ENCODE measurements at regions not wholly inside any gene's neighbourhood (a gene's known extent, or its start where the extent isn't known, plus 50 kb on each side); places are given as distances from the start of the nearest gene placed in this dataset.

- Mint-ChIP-seq H3K4me1 (peaks cover 10% of the 10 kb centered on the region), H3K27me3 (ENCODE audit: low read depth) (no peaks in the 10 kb centered on the region), H3K4me3 (no peak overlapping the region), H3K27ac (no peak overlapping the region), H3K9me3 (peaks cover 17% of the 10 kb centered on the region), H3K36me3 (no peaks in the 10 kb centered on the region)
- DNase-seq (ENCODE audit: low spot score in 2 of 2, unreplicated experiment in 2 of 2): no peak
- no peak for TF ChIP-seq CTCF (IDR thresholded peaks at IDR 0.05; ENCODE audit: unreplicated experiment)
Observed at GRCh38 chr13:105426441-105426840, 1109.0 kb downstream of the EFNB2 start.

- no peak for DNase-seq (ENCODE audit: low spot score in 2 of 2, unreplicated experiment in 2 of 2)
- Mint-ChIP-seq H3K27me3 (ENCODE audit: low read depth) (no peaks in the 10 kb centered on the region), H3K4me3 (no peak overlapping the region), H3K36me3 (peaks cover 2% of the 10 kb centered on the region), H3K27ac (no peak overlapping the region), H3K4me1 (no peaks in the 10 kb centered on the region), H3K9me3 (no peaks in the 10 kb centered on the region)
- no peak for TF ChIP-seq CTCF (IDR thresholded peaks at IDR 0.05; ENCODE audit: unreplicated experiment)
Observed at GRCh38 chr13:105414639-105415038, 1120.8 kb downstream of the EFNB2 start.

- H3K4me1 Mint-ChIP-seq: no peaks in the 10 kb centered on the region
- no peak for DNase-seq (ENCODE audit: low spot score in 2 of 2, unreplicated experiment in 2 of 2)
- H3K4me3 Mint-ChIP-seq: no peak overlapping the region
- no peak overlapping the region for H3K27ac Mint-ChIP-seq
- no peak for TF ChIP-seq CTCF (IDR thresholded peaks at IDR 0.05; ENCODE audit: unreplicated experiment)
- H3K9me3 Mint-ChIP-seq: no peaks in the 10 kb centered on the region
- no peaks in the 10 kb centered on the region for H3K27me3 Mint-ChIP-seq (ENCODE audit: low read depth)
- peaks cover 4% of the 10 kb centered on the region for H3K36me3 Mint-ChIP-seq
Observed at GRCh38 chr13:105412171-105412570, 1123.3 kb downstream of the EFNB2 start.

- H3K4me3 Mint-ChIP-seq: no peak overlapping the region
- no peak overlapping the region for H3K27ac Mint-ChIP-seq
- peaks cover 4% of the 10 kb centered on the region for H3K36me3 Mint-ChIP-seq
- no peak for DNase-seq (ENCODE audit: low spot score in 2 of 2, unreplicated experiment in 2 of 2)
- H3K27me3 Mint-ChIP-seq (ENCODE audit: low read depth): no peaks in the 10 kb centered on the region
- H3K4me1 Mint-ChIP-seq: no peaks in the 10 kb centered on the region
- no peaks in the 10 kb centered on the region for H3K9me3 Mint-ChIP-seq
- peak; percentile 39 for TF ChIP-seq CTCF (IDR thresholded peaks at IDR 0.05; ENCODE audit: unreplicated experiment)
Observed at GRCh38 chr13:105410602-105411001, 1124.9 kb downstream of the EFNB2 start.

- no peaks in the 10 kb centered on the region for H3K27me3 Mint-ChIP-seq (ENCODE audit: low read depth)
- H3K36me3 Mint-ChIP-seq: peaks cover 4% of the 10 kb centered on the region
- peaks cover 17% of the 10 kb centered on the region for H3K4me1 Mint-ChIP-seq
- DNase-seq (ENCODE audit: low spot score in 2 of 2, unreplicated experiment in 2 of 2): no peak
- no peak overlapping the region for H3K4me3 Mint-ChIP-seq
- no peak for TF ChIP-seq CTCF (IDR thresholded peaks at IDR 0.05; ENCODE audit: unreplicated experiment)
- peaks cover 14% of the 10 kb centered on the region for H3K9me3 Mint-ChIP-seq
- no peak overlapping the region for H3K27ac Mint-ChIP-seq
Observed at GRCh38 chr13:105406551-105406950, 1128.9 kb downstream of the EFNB2 start.

- H3K27me3 Mint-ChIP-seq (ENCODE audit: low read depth): no peaks in the 10 kb centered on the region
- TF ChIP-seq CTCF (IDR thresholded peaks at IDR 0.05; ENCODE audit: unreplicated experiment): no peak
- H3K27ac Mint-ChIP-seq: peak overlapping the region; percentile 80
- H3K4me1 Mint-ChIP-seq: peaks cover 17% of the 10 kb centered on the region
- peaks cover 18% of the 10 kb centered on the region for H3K9me3 Mint-ChIP-seq
- peaks cover 2% of the 10 kb centered on the region for H3K36me3 Mint-ChIP-seq
- no peak overlapping the region for H3K4me3 Mint-ChIP-seq
- DNase-seq (ENCODE audit: low spot score in 2 of 2, unreplicated experiment in 2 of 2): no peak
Observed at GRCh38 chr13:105403086-105403485, 1132.4 kb downstream of the EFNB2 start.
